ENCODE measurements at regions not wholly inside any gene's neighbourhood (a gene's known extent, or its start where the extent isn't known, plus 50 kb on each side); places are given as distances from the start of the nearest gene placed in this dataset.

- Histone ChIP-seq H3K23ac (ENCODE audit: low read length) (no peak overlapping the region), H3K4me3 (ENCODE audit: low read length) (no peak overlapping the region), H3K9ac (ENCODE audit: low read length) (no peak overlapping the region), H3K27me3 (ENCODE audit: insufficient read depth, low read length, poor library complexity) (no peaks in the 10 kb centered on the region), H3K79me1 (ENCODE audit: low read length) (no peaks in the 10 kb centered on the region), H3K27ac (ENCODE audit: low read depth, low read length) (no peak overlapping the region), H2BK15ac (replicated peaks; ENCODE audit: low read depth) (no peak overlapping the region), H3K56ac (ENCODE audit: low read length) (no peak overlapping the region), H2AK5ac (ENCODE audit: low read length) (no peak overlapping the region), H3K36me3 (ENCODE audit: control insufficient read depth, insufficient read depth, low read length) (no peaks in the 10 kb centered on the region), H2BK5ac (ENCODE audit: low read length) (no peak overlapping the region), H4K5ac (ENCODE audit: low read length) (no peak overlapping the region), H3K18ac (ENCODE audit: low read length) (no peak overlapping the region), H3K4me2 (ENCODE audit: low read length) (no peak overlapping the region), H2BK120ac (ENCODE audit: low read depth, low read length) (no peak overlapping the region), H4K8ac (ENCODE audit: low read depth, low read length) (no peak overlapping the region), H3K4me1 (ENCODE audit: control insufficient read depth, low read depth, low read length) (no peaks in the 10 kb centered on the region), H3K4ac (ENCODE audit: low read depth, low read length) (no peak overlapping the region), H3K79me2 (ENCODE audit: control insufficient read depth, insufficient read depth, low read length) (no peaks in the 10 kb centered on the region)
- no CpG with 5 or more reads among the region's 3 CpGs for whole genome bisulfite sequencing (ENCODE audit: extremely low coverage, insufficient coverage, low lambda C conversion rate)
- DNase-seq, result no peak
Observed at GRCh38 chr5:18483451-18483850, 849.2 kb downstream of the TAF11L14 start.

- no peaks in the 10 kb centered on the region for H3K27me3 ChIP-seq (ENCODE audit: insufficient read depth, low read length, poor library complexity)
- no CpG with 5 or more reads among the region's 4 CpGs for WGBS (ENCODE audit: extremely low coverage, insufficient coverage, low lambda C conversion rate)
- H4K8ac ChIP-seq (ENCODE audit: low read depth, low read length), result no peak overlapping the region
Observed at GRCh38 chr5:18487928-18488480, 853.7 kb downstream of the TAF11L14 start.

GRCh38 chr5:18489703-18490102, 855.4 kb downstream of the TAF11L14 start:
- Histone ChIP-seq H3K4me1 (ENCODE audit: control insufficient read depth, low read depth, low read length) (no peaks in the 10 kb centered on the region), H3K23ac (ENCODE audit: low read length) (no peak overlapping the region), H3K27me3 (ENCODE audit: insufficient read depth, low read length, poor library complexity) (no peaks in the 10 kb centered on the region), H3K18ac (ENCODE audit: low read length) (no peak overlapping the region), H3K56ac (ENCODE audit: low read length) (no peak overlapping the region), H3K36me3 (ENCODE audit: control insufficient read depth, insufficient read depth, low read length) (no peaks in the 10 kb centered on the region), H3K4ac (ENCODE audit: low read depth, low read length) (no peak overlapping the region), H3K27ac (ENCODE audit: low read depth, low read length) (no peak overlapping the region), H3K4me3 (ENCODE audit: low read length) (no peak overlapping the region), H2BK15ac (replicated peaks; ENCODE audit: low read depth) (no peak overlapping the region), H2BK120ac (ENCODE audit: low read depth, low read length) (no peak overlapping the region), H3K9ac (ENCODE audit: low read length) (no peak overlapping the region), H3K4me2 (ENCODE audit: low read length) (no peak overlapping the region), H4K5ac (ENCODE audit: low read length) (no peak overlapping the region), H3K79me1 (ENCODE audit: low read length) (no peaks in the 10 kb centered on the region), H2BK5ac (ENCODE audit: low read length) (no peak overlapping the region), H4K8ac (ENCODE audit: low read depth, low read length) (no peak overlapping the region), H2AK5ac (ENCODE audit: low read length) (no peak overlapping the region), H3K79me2 (ENCODE audit: control insufficient read depth, insufficient read depth, low read length) (no peaks in the 10 kb centered on the region)
- no CpG with 5 or more reads among the region's 1 CpG for WGBS (ENCODE audit: extremely low coverage, insufficient coverage, low lambda C conversion rate)
- DNase-seq, result no peak

More at GRCh38 chr5:18487928-18488480, 853.7 kb downstream of the TAF11L14 start:
- Histone ChIP-seq H2BK120ac (ENCODE audit: low read depth, low read length) (no peak overlapping the region), H2BK5ac (ENCODE audit: low read length) (no peak overlapping the region), H3K56ac (ENCODE audit: low read length) (no peak overlapping the region), H3K27ac (ENCODE audit: low read depth, low read length) (no peak overlapping the region), H3K36me3 (ENCODE audit: control insufficient read depth, insufficient read depth, low read length) (no peaks in the 10 kb centered on the region), H3K9ac (ENCODE audit: low read length) (no peak overlapping the region), H2BK15ac (replicated peaks; ENCODE audit: low read depth) (peak overlapping the region; percentile 57), H3K4me1 (ENCODE audit: control insufficient read depth, low read depth, low read length) (no peaks in the 10 kb centered on the region), H3K4me2 (ENCODE audit: low read length) (no peak overlapping the region), H3K4ac (ENCODE audit: low read depth, low read length) (no peak overlapping the region), H2AK5ac (ENCODE audit: low read length) (no peak overlapping the region), H3K79me1 (ENCODE audit: low read length) (no peaks in the 10 kb centered on the region), H4K5ac (ENCODE audit: low read length) (no peak overlapping the region), H3K23ac (ENCODE audit: low read length) (no peak overlapping the region), H3K4me3 (ENCODE audit: low read length) (no peak overlapping the region), H3K18ac (ENCODE audit: low read length) (no peak overlapping the region), H3K79me2 (ENCODE audit: control insufficient read depth, insufficient read depth, low read length) (no peaks in the 10 kb centered on the region)
- DNase-seq, result no peak

GRCh38 chr5:18491349-18491748, 857.1 kb downstream of the TAF11L14 start:
- WGBS (ENCODE audit: extremely low coverage, insufficient coverage, low lambda C conversion rate), result no CpG with 5 or more reads among the region's 1 CpG
- H3K23ac ChIP-seq (ENCODE audit: low read length), result no peak overlapping the region
- no peak overlapping the region for H3K56ac ChIP-seq (ENCODE audit: low read length)
- H3K79me2 ChIP-seq (ENCODE audit: control insufficient read depth, insufficient read depth, low read length), result no peaks in the 10 kb centered on the region
- no peak overlapping the region for H2BK5ac ChIP-seq (ENCODE audit: low read length)
- no peak overlapping the region for H3K4ac ChIP-seq (ENCODE audit: low read depth, low read length)
- H3K27me3 ChIP-seq (ENCODE audit: insufficient read depth, low read length, poor library complexity), result no peaks in the 10 kb centered on the region
- no peak overlapping the region for H3K27ac ChIP-seq (ENCODE audit: low read depth, low read length)
- no peak overlapping the region for H3K18ac ChIP-seq (ENCODE audit: low read length)
- no peak overlapping the region for H2AK5ac ChIP-seq (ENCODE audit: low read length)
- H3K36me3 ChIP-seq (ENCODE audit: control insufficient read depth, insufficient read depth, low read length), result no peaks in the 10 kb centered on the region
- no peak for DNase-seq
- H3K4me1 ChIP-seq (ENCODE audit: control insufficient read depth, low read depth, low read length), result no peaks in the 10 kb centered on the region
- no peaks in the 10 kb centered on the region for H3K79me1 ChIP-seq (ENCODE audit: low read length)
- no peak overlapping the region for H4K8ac ChIP-seq (ENCODE audit: low read depth, low read length)
- no peak overlapping the region for H3K4me3 ChIP-seq (ENCODE audit: low read length)
- no peak overlapping the region for H3K9ac ChIP-seq (ENCODE audit: low read length)
- no peak overlapping the region for H2BK15ac ChIP-seq (replicated peaks; ENCODE audit: low read depth)
- H2BK120ac ChIP-seq (ENCODE audit: low read depth, low read length), result no peak overlapping the region
- no peak overlapping the region for H3K4me2 ChIP-seq (ENCODE audit: low read length)
- H4K5ac ChIP-seq (ENCODE audit: low read length), result no peak overlapping the region

- H4K5ac ChIP-seq (ENCODE audit: low read length), result no peak overlapping the region
- H3K9ac ChIP-seq (ENCODE audit: low read length), result no peak overlapping the region
- no peak overlapping the region for H3K4me3 ChIP-seq (ENCODE audit: low read length)
- no peaks in the 10 kb centered on the region for H3K79me1 ChIP-seq (ENCODE audit: low read length)
- H2BK5ac ChIP-seq (ENCODE audit: low read length), result no peak overlapping the region
- no peak overlapping the region for H3K4me2 ChIP-seq (ENCODE audit: low read length)
- H2BK120ac ChIP-seq (ENCODE audit: low read depth, low read length), result no peak overlapping the region
- no peak for DNase-seq
- no peak overlapping the region for H3K4ac ChIP-seq (ENCODE audit: low read depth, low read length)
- no peak overlapping the region for H3K27ac ChIP-seq (ENCODE audit: low read depth, low read length)
- no peak overlapping the region for H3K56ac ChIP-seq (ENCODE audit: low read length)
- no peak overlapping the region for H2AK5ac ChIP-seq (ENCODE audit: low read length)
- no peaks in the 10 kb centered on the region for H3K36me3 ChIP-seq (ENCODE audit: control insufficient read depth, insufficient read depth, low read length)
- WGBS (ENCODE audit: extremely low coverage, insufficient coverage, low lambda C conversion rate), result no CpG with 5 or more reads among the region's 1 CpG
- no peak overlapping the region for H2BK15ac ChIP-seq (replicated peaks; ENCODE audit: low read depth)
- H3K4me1 ChIP-seq (ENCODE audit: control insufficient read depth, low read depth, low read length), result no peaks in the 10 kb centered on the region
- no peak overlapping the region for H3K23ac ChIP-seq (ENCODE audit: low read length)
- no peaks in the 10 kb centered on the region for H3K27me3 ChIP-seq (ENCODE audit: insufficient read depth, low read length, poor library complexity)
- no peaks in the 10 kb centered on the region for H3K79me2 ChIP-seq (ENCODE audit: control insufficient read depth, insufficient read depth, low read length)
- no peak overlapping the region for H4K8ac ChIP-seq (ENCODE audit: low read depth, low read length)
- no peak overlapping the region for H3K18ac ChIP-seq (ENCODE audit: low read length)
Observed at GRCh38 chr5:18495157-18495556, 860.9 kb downstream of the TAF11L14 start.

- no peaks in the 10 kb centered on the region for H3K79me1 ChIP-seq (ENCODE audit: low read length)
Observed at GRCh38 chr5:18496041-18496440, 861.8 kb downstream of the TAF11L14 start.

More at GRCh38 chr5:18496041-18496440, 861.8 kb downstream of the TAF11L14 start:
- Histone ChIP-seq H3K4me2 (ENCODE audit: low read length) (no peak overlapping the region), H3K79me2 (ENCODE audit: control insufficient read depth, insufficient read depth, low read length) (no peaks in the 10 kb centered on the region), H3K9ac (ENCODE audit: low read length) (no peak overlapping the region), H3K4me1 (ENCODE audit: control insufficient read depth, low read depth, low read length) (no peaks in the 10 kb centered on the region), H2BK120ac (ENCODE audit: low read depth, low read length) (no peak overlapping the region), H3K27ac (ENCODE audit: low read depth, low read length) (no peak overlapping the region), H2AK5ac (ENCODE audit: low read length) (no peak overlapping the region), H4K5ac (ENCODE audit: low read length) (no peak overlapping the region), H3K18ac (ENCODE audit: low read length) (no peak overlapping the region), H3K27me3 (ENCODE audit: insufficient read depth, low read length, poor library complexity) (no peaks in the 10 kb centered on the region), H3K56ac (ENCODE audit: low read length) (no peak overlapping the region), H2BK5ac (ENCODE audit: low read length) (no peak overlapping the region), H2BK15ac (replicated peaks; ENCODE audit: low read depth) (no peak overlapping the region), H3K4me3 (ENCODE audit: low read length) (no peak overlapping the region), H3K23ac (ENCODE audit: low read length) (no peak overlapping the region), H4K8ac (ENCODE audit: low read depth, low read length) (no peak overlapping the region), H3K36me3 (ENCODE audit: control insufficient read depth, insufficient read depth, low read length) (no peaks in the 10 kb centered on the region), H3K4ac (ENCODE audit: low read depth, low read length) (no peak overlapping the region)
- no peak for DNase-seq
